Smooth muscle cell (in vitro differentiated cells): ENCODE measurements at regions not wholly inside any gene's neighbourhood (a gene's known extent, or its start where the extent isn't known, plus 50 kb on each side); places are given as distances from the start of the nearest gene placed in this dataset.

Experiments used
- DNase-seq: peaks from one replicate; lab custom pipeline; 2025; ENCODE audit not compliant: unreplicated experiment; lab: John Stamatoyannopoulos, UW
- H2AFZ ChIP-seq: fragments of 200-600 bp; sonication (generic); 2 replicates; pipeline ENCODE4 v1.6.0; 2016; ENCODE audit warnings: antibody characterized with exemption, low read depth, mild to moderate bottlenecking
- H3F3A ChIP-seq: fragments of 200-600 bp; sonication (generic); 2 replicates; pipeline ENCODE4 v1.6.0; 2017; ENCODE audit warnings: antibody characterized with exemption, low read depth
- H3K27ac ChIP-seq: fragments of 200-600 bp; sonication (generic); 2 replicates; pipeline ENCODE4 v1.5.1; 2016; ENCODE audit warnings: low read depth, mild to moderate bottlenecking
- H3K27me3 ChIP-seq: fragments of 200-600 bp; sonication (generic); 2 replicates; pipeline ENCODE4 v1.6.1; 2016; ENCODE audit warnings: low read depth, mild to moderate bottlenecking
- H3K36me3 ChIP-seq: fragments of 200-600 bp; sonication (generic); 2 replicates; pipeline ENCODE4 v1.5.1; 2016; ENCODE audit warnings: low read depth
- H3K4me1 ChIP-seq: fragments of 200-600 bp; sonication (generic); 2 replicates; pipeline ENCODE4 v1.5.1; 2016; ENCODE audit warnings: low read depth
- H3K4me2 ChIP-seq: fragments of 200-600 bp; sonication (generic); 2 replicates; pipeline ENCODE4 v1.6.0; 2016; ENCODE audit warnings: mild to moderate bottlenecking
- H3K4me3 ChIP-seq: fragments of 200-600 bp; sonication (generic); 2 replicates; pipeline ENCODE4 v1.5.1; 2016; ENCODE audit warnings: mild to moderate bottlenecking
- H3K79me2 ChIP-seq: fragments of 200-600 bp; sonication (generic); 2 replicates; pipeline ENCODE4 v1.6.0; 2016; ENCODE audit warnings: low read depth, mild to moderate bottlenecking
- H3K9ac ChIP-seq: fragments of 200-600 bp; sonication (generic); 2 replicates; pipeline ENCODE4 v1.6.0; 2016; ENCODE audit warnings: low read depth
- H3K9me3 ChIP-seq: fragments of 200-600 bp; sonication (generic); replicated peaks from 2 replicates; pipeline ENCODE4 v1.5.1; 2016; ENCODE audit warnings: low read depth
- H4K20me1 ChIP-seq: fragments of 200-600 bp; sonication (generic); 2 replicates; pipeline ENCODE4 v1.6.0; 2016; ENCODE audit warnings: low read depth
- WGBS: methylation state at CpG from one replicate; pipeline ENCODE4 v1.1.7; 2016; ENCODE audit warnings: low lambda C conversion rate; 5-methylcytosine and 5-hydroxymethylcytosine counted together
- TF ChIP-seq, protein P1 (sequence below): fragments of 200-600 bp; sonication (generic); IDR thresholded peaks from 2 replicates; pipeline ENCODE4 v1.5.1; 2017; ENCODE audit warnings: borderline replicate concordance, mild to moderate bottlenecking, antibody characterized with exemption; ENCODE audit not compliant: insufficient read depth, poor library complexity, severe bottlenecking

DNA sequence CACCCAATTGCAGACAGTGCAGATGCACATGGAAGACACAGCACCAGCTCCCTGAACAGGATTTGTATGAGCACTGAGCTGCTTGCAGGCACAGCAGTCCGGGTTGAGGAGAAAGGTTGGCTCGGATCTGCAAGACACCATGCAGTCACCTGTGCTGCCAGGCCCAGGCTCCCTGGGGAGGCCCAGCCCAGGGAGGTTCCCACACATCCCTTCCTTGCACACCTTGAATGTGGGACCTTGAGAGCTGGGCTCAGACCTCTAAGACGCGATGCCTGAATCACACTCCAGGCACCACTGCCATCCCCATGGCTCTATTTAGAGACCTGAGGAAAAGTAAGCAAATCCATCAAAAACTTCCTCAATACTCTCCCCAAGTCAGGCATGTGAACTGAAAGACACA lies 397.7 kb downstream of the TCERG1L start:
- H3K27ac ChIP-seq = no peak overlapping the region

GRCh38 chr10:130914367-130914766 lies 397.2 kb downstream of the TCERG1L start:
- TF ChIP-seq, protein P1, sequence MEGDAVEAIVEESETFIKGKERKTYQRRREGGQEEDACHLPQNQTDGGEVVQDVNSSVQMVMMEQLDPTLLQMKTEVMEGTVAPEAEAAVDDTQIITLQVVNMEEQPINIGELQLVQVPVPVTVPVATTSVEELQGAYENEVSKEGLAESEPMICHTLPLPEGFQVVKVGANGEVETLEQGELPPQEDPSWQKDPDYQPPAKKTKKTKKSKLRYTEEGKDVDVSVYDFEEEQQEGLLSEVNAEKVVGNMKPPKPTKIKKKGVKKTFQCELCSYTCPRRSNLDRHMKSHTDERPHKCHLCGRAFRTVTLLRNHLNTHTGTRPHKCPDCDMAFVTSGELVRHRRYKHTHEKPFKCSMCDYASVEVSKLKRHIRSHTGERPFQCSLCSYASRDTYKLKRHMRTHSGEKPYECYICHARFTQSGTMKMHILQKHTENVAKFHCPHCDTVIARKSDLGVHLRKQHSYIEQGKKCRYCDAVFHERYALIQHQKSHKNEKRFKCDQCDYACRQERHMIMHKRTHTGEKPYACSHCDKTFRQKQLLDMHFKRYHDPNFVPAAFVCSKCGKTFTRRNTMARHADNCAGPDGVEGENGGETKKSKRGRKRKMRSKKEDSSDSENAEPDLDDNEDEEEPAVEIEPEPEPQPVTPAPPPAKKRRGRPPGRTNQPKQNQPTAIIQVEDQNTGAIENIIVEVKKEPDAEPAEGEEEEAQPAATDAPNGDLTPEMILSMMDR = no peak
- H3K79me2 ChIP-seq = no peaks in the 10 kb centered on the region

More for the DNA sequence above, 397.7 kb downstream of the TCERG1L start:
- H4K20me1 ChIP-seq = no peaks in the 10 kb centered on the region
- no peaks in the 10 kb centered on the region for H3K36me3 ChIP-seq
- WGBS = 90% methylated on average over 4 of the region's 4 CpGs
- H3K9ac ChIP-seq = no peak overlapping the region
- no peaks in the 10 kb centered on the region for H3K9me3 ChIP-seq
- H3K4me2 ChIP-seq = no peak overlapping the region
- H3F3A ChIP-seq = no peaks in the 10 kb centered on the region
- H2AFZ ChIP-seq = no peak overlapping the region
- TF ChIP-seq, protein P1 = no peak
- no peaks in the 10 kb centered on the region for H3K79me2 ChIP-seq
- no peak for DNase-seq
- no peaks in the 10 kb centered on the region for H3K4me1 ChIP-seq
- no peaks in the 10 kb centered on the region for H3K27me3 ChIP-seq
- H3K4me3 ChIP-seq = no peak overlapping the region

DNA sequence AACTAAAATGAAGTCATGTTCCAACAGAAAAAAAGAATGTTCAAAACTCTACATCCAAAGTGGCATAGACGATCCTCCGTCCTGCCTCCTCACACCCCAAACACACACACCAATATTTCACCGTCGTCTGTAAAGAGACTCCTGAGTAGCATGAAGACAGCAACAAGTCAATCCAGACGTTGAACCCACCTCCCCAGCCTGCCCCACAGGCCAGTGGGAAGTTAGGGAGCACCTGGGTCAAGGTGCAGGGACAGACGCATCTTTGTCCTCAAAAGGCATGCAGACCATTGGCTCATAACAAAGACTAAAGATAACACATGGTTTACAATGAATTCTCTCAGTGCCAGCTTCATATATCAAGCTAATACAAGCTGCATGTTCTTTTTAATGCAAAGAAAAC lies 396.5 kb downstream of the TCERG1L start:
- TF ChIP-seq, protein P1 = no peak
- Histone ChIP-seq H3K79me2 (no peaks in the 10 kb centered on the region), H3K9me3 (no peaks in the 10 kb centered on the region), H4K20me1 (no peaks in the 10 kb centered on the region), H3K4me3 (no peak overlapping the region), H3K9ac (no peak overlapping the region), H2AFZ (no peak overlapping the region), H3K36me3 (no peaks in the 10 kb centered on the region), H3K27ac (no peak overlapping the region), H3K4me1 (no peaks in the 10 kb centered on the region), H3K27me3 (no peaks in the 10 kb centered on the region), H3F3A (no peaks in the 10 kb centered on the region), H3K4me2 (no peak overlapping the region)
- no peak for DNase-seq
- WGBS = 72% methylated on average over 6 of the region's 6 CpGs

More at GRCh38 chr10:130914367-130914766, 397.2 kb downstream of the TCERG1L start:
- Histone ChIP-seq H2AFZ (no peak overlapping the region), H3K4me3 (no peak overlapping the region), H3F3A (no peaks in the 10 kb centered on the region), H3K4me1 (no peaks in the 10 kb centered on the region), H3K9ac (no peak overlapping the region), H3K9me3 (no peaks in the 10 kb centered on the region), H3K4me2 (no peak overlapping the region), H3K27ac (no peak overlapping the region), H3K27me3 (no peaks in the 10 kb centered on the region), H3K36me3 (no peaks in the 10 kb centered on the region), H4K20me1 (no peaks in the 10 kb centered on the region)
- 89% methylated on average over 4 of the region's 4 CpGs for WGBS
- DNase-seq = no peak

- H3K4me2 ChIP-seq = no peak overlapping the region
- H3F3A ChIP-seq = no peaks in the 10 kb centered on the region
- no peaks in the 10 kb centered on the region for H3K9me3 ChIP-seq
- no peaks in the 10 kb centered on the region for H3K4me1 ChIP-seq
- TF ChIP-seq, protein P1 = no peak
- no peaks in the 10 kb centered on the region for H3K36me3 ChIP-seq
- 86% methylated on average over 4 of the region's 4 CpGs for WGBS
- no peaks in the 10 kb centered on the region for H4K20me1 ChIP-seq
- no peak overlapping the region for H3K4me3 ChIP-seq
- no peak overlapping the region for H2AFZ ChIP-seq
- H3K79me2 ChIP-seq = no peaks in the 10 kb centered on the region
- H3K27ac ChIP-seq = no peak overlapping the region
- no peak for DNase-seq
- no peaks in the 10 kb centered on the region for H3K27me3 ChIP-seq
- no peak overlapping the region for H3K9ac ChIP-seq
Measured at GRCh38 chr10:130921461-130921860, 390.1 kb downstream of the TCERG1L start.
